ENCODE measurements at regions not wholly inside any gene's neighbourhood (a gene's known extent, or its start where the extent isn't known, plus 50 kb on each side); places are given as distances from the start of the nearest gene placed in this dataset.

DNA sequence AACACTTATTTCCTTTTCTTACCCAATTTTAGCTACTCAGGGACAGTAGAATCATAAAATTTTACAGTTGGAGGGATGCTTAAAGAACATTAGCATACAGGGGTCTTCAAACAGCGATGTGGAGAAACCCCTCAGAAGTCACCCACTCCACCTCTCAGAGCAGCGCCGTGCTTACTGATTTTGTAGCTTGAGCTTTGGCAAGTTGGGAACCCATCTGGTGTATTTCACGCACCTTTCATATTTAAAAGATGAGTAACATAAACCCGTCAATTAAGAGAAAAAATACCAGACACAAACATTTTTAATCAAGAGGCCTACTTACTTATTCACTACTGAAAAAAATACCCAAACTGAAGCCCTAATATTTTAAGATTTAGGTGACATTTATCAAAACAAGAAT is 80.9 kb downstream of the ADAMTS15 start:
- DNase-seq (ENCODE audit: low read depth in 1 of 2, low spot score in 1 of 2), result no peak
- no peak for TF ChIP-seq SPI1 (IDR thresholded peaks at IDR 0.05; ENCODE audit: borderline replicate concordance, low read depth)
- no peak for TF ChIP-seq CTCF (IDR thresholded peaks at IDR 0.05; ENCODE audit: insufficient read depth, low read length)
- TF ChIP-seq GABPA (IDR thresholded peaks at IDR 0.05; ENCODE audit: low read depth), result no peak
- TF ChIP-seq REST (IDR thresholded peaks at IDR 0.05; ENCODE audit: insufficient replicate concordance, low read depth), result no peak
- no peak overlapping the region for H3K27ac ChIP-seq (replicated peaks)
- no peaks in the 10 kb centered on the region for H3K27me3 ChIP-seq (ENCODE audit: insufficient read depth, poor library complexity, severe bottlenecking)
- H3K4me3 ChIP-seq (replicated peaks; ENCODE audit: insufficient read depth, low read length), result no peak overlapping the region

GRCh38 chr11:130531061-130531460 is 82.6 kb downstream of the ADAMTS15 start:
- no peak for TF ChIP-seq CTCF (IDR thresholded peaks at IDR 0.05; ENCODE audit: insufficient read depth, low read length)
- no peak for TF ChIP-seq SPI1 (IDR thresholded peaks at IDR 0.05; ENCODE audit: borderline replicate concordance, low read depth)
- TF ChIP-seq POLR2AphosphoS5 (IDR thresholded peaks at IDR 0.05; ENCODE audit: low read depth), result no peak
- no peak for TF ChIP-seq GABPA (IDR thresholded peaks at IDR 0.05; ENCODE audit: low read depth)
- TF ChIP-seq REST (IDR thresholded peaks at IDR 0.05; ENCODE audit: insufficient replicate concordance, low read depth), result no peak
- Histone ChIP-seq H3K4me3 (replicated peaks; ENCODE audit: insufficient read depth, low read length) (no peak overlapping the region), H3K27ac (replicated peaks) (no peak overlapping the region), H3K27me3 (ENCODE audit: insufficient read depth, poor library complexity, severe bottlenecking) (peaks cover 4% of the 10 kb centered on the region)
- DNase-seq (ENCODE audit: low read depth in 1 of 2, low spot score in 1 of 2), result no peak

GRCh38 chr11:130533113-130533798 is 84.8 kb downstream of the ADAMTS15 start:
- Histone ChIP-seq H3K27me3 (ENCODE audit: insufficient read depth, poor library complexity, severe bottlenecking) (peaks cover 4% of the 10 kb centered on the region), H3K4me3 (replicated peaks; ENCODE audit: insufficient read depth, low read length) (no peak overlapping the region), H3K27ac (replicated peaks) (no peak overlapping the region)
- DNase-seq (ENCODE audit: low read depth in 1 of 2, low spot score in 1 of 2), result no peak
- TF ChIP-seq GABPA (IDR thresholded peaks at IDR 0.05; ENCODE audit: low read depth) (no peak), POLR2AphosphoS5 (IDR thresholded peaks at IDR 0.05; ENCODE audit: low read depth) (no peak), SPI1 (IDR thresholded peaks at IDR 0.05; ENCODE audit: borderline replicate concordance, low read depth) (no peak), CTCF (IDR thresholded peaks at IDR 0.05; ENCODE audit: insufficient read depth, low read length) (no peak), REST (IDR thresholded peaks at IDR 0.05; ENCODE audit: insufficient replicate concordance, low read depth) (no peak)
